HEK293 (cell line): ENCODE measurements at regions not wholly inside any gene's neighbourhood (a gene's known extent, or its start where the extent isn't known, plus 50 kb on each side); places are given as distances from the start of the nearest gene placed in this dataset.

Experiments used
- ZIC2 ChIP-seq: fragments of 450-650 bp; formaldehyde crosslinking; IDR thresholded peaks from 2 replicates; pipeline ENCODE4 v1.5.1; 2016; ENCODE audit warnings: missing biosample characterization, missing genetic modification characterization
- TF ChIP-seq, protein P1 (sequence below): fragments of 450-650 bp; formaldehyde crosslinking; IDR thresholded peaks from 2 replicates; pipeline ENCODE4 v1.5.1; 2016; ENCODE audit warnings: missing biosample characterization, missing genetic modification characterization, low read depth

DNA sequence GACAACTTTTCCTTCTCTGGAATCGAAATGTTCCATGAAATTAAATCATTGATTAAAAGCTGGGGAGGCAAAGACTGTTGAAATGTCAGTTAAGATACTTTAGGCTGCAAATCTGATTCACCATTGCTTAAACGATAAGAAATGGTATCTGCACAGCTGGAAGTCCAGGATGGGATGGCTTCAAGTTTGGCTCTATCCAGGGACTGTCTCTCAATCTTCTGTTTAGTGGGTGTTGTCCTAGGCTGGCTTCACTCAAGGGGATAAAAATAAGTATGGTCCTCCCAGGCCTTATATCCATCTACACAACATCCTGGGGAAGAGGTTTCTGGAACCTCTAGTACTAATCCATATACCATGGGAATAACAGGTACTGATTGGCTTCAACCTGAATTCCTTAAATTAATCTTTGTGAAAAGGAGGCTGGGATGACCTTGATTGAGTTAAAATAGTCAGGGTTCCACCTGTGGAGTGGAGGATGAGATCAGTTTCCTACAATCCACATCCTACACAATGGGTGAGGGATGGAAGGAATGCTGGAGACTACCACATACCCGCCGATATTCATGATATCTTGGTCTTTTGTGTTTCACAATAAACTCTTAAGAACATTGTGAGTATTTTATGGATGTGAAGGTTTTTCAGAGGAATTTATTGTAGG, 156.0 kb upstream of the L3MBTL4 start:
- no peak for TF ChIP-seq ZIC2 (tag by site-specific recombination)
- TF ChIP-seq, protein P1, sequence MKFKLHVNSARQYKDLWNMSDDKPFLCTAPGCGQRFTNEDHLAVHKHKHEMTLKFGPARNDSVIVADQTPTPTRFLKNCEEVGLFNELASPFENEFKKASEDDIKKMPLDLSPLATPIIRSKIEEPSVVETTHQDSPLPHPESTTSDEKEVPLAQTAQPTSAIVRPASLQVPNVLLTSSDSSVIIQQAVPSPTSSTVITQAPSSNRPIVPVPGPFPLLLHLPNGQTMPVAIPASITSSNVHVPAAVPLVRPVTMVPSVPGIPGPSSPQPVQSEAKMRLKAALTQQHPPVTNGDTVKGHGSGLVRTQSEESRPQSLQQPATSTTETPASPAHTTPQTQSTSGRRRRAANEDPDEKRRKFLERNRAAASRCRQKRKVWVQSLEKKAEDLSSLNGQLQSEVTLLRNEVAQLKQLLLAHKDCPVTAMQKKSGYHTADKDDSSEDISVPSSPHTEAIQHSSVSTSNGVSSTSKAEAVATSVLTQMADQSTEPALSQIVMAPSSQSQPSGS (tag by site-specific recombination) = no peak
